ENCODE measurements at regions not wholly inside any gene's neighbourhood (a gene's known extent, or its start where the extent isn't known, plus 50 kb on each side); places are given as distances from the start of the nearest gene placed in this dataset.
A peak's percentile ranks its signal among the peaks of the same experiment; 100 is the strongest.
"Not testable (repeated sequence)": the region's sequence is repeated elsewhere in the genome, so short reads cannot be mapped to it uniquely, and the experiment has no call there.

DNA sequence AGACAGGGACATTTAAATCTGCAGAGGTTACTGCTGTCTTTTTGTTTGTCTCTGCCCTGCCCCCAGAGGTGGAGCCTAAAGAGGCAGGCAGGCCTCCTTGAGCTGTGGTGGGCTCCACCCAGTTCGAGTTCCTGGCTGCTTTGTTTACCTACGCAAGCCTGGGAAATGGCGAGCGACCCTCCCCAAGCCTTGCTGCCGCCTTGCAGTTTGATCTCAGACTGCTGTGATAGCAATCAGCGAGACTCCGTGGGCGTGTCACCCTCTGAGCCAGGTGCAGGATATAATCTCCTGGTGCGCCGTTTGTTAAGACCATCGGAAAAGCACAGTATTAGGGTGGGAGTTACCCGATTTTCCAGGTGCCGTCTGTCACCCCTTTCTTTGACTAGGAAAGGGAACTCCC is 93.3 kb downstream of the ANKRD30BL start:
- ATAC-seq; H3K4me1 ChIP-seq; H3K36me3 ChIP-seq; H3K27me3 ChIP-seq; H3K4me3 ChIP-seq; H3K9me3 ChIP-seq; in situ Hi-C loops (cut with MboI; ENCODE audit: low sequenced_read_pairs in 4 of 4); H3K27ac ChIP-seq; intact Hi-C loops (cut with DNase I; ENCODE audit: low total_unique reads); DNase-seq: not testable (repeated sequence)

DNA sequence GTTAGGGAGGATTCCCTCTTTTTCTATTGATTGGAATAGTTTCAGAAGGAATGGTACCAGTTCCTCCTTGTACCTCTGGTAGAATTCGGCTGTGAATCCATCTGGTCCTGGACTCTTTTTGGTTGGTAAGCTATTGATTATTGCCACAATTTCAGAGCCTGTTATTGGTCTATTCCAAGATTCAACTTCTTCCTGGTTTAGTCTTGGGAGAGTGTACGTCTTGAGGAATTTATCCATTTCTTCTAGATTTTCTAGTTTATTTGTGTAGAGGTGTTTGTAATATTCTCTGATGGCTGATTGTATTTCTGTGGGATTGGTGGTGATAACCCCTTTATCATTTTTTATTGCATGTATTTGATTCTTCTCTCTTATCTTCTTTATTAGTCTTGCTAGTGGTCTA is 96.4 kb downstream of the ANKRD30BL start:
- H3K27ac ChIP-seq; H3K4me1 ChIP-seq; H3K4me3 ChIP-seq; DNase-seq; H3K36me3 ChIP-seq; intact Hi-C loops (cut with DNase I; ENCODE audit: low total_unique reads); in situ Hi-C loops (cut with MboI; ENCODE audit: low sequenced_read_pairs in 4 of 4); H3K9me3 ChIP-seq; H3K27me3 ChIP-seq; ATAC-seq: not testable (repeated sequence)

DNA sequence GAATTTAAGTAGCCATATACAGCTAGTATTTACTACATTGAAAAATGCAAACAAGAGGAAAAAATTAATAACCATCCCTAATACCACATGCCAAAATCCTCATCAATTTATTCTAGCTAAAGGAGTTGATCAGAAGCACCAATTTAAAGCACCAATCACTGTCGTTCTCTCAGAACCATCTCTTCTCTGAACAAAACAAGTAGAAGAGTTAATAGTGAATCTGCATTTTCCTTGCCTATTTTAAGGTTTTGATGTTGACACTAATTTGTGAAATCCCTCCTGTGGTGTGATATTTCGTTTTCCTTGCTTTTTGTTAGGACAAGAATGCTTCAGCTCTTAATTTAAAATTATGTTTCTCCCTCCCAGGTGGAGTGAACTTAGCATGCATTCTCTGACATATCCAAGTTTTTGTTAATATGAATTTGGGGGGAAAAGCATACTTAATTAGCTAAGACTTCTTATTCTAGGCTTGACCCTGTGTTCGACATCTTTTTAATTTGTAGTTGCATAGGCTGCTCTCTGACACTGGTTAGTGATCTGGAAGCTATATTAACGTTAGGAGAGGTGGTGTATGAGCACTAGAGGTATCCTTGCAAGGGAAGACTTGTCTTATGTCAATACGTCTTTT is 122.0 kb downstream of the ANKRD30BL start:
- H3K9me3 ChIP-seq; H3K4me3 ChIP-seq; ATAC-seq; H3K36me3 ChIP-seq; in situ Hi-C loops (cut with MboI; ENCODE audit: low sequenced_read_pairs in 4 of 4); DNase-seq; H3K4me1 ChIP-seq; H3K27ac ChIP-seq; intact Hi-C loops (cut with DNase I; ENCODE audit: low total_unique reads): not testable (repeated sequence)
- H3K27me3 ChIP-seq, result peaks cover 26 to 35% (median 29%) of the 10 kb centered on the region in 3 donors

DNA sequence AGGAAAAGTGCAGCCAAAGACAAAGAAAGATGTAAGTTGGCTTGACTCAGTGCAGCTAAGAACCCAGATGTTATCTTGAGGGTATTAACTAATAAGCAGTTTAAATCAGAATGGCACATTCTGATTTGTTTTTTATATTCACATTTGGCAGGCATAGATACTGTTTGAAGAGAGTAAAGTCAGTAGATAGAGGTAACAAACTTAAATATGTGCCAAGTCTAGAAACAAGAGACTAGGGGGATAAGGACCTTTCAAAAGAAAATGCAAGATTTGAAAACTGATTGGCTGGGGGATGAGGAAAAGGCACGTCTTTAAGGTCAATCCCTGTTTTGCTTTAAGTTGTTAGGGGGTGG is 122.9 kb downstream of the ANKRD30BL start:
- H3K9me3 ChIP-seq; H3K36me3 ChIP-seq; in situ Hi-C loops (cut with MboI; ENCODE audit: low sequenced_read_pairs in 4 of 4); DNase-seq; H3K4me1 ChIP-seq; ATAC-seq; intact Hi-C loops (cut with DNase I; ENCODE audit: low total_unique reads); H3K27ac ChIP-seq: not testable (repeated sequence)
- H3K4me3 ChIP-seq, result peak overlapping the region; percentile 53 to 62 (median 58)
- H3K27me3 ChIP-seq, result peaks cover 26 to 35% (median 29%) of the 10 kb centered on the region in 3 donors

DNA sequence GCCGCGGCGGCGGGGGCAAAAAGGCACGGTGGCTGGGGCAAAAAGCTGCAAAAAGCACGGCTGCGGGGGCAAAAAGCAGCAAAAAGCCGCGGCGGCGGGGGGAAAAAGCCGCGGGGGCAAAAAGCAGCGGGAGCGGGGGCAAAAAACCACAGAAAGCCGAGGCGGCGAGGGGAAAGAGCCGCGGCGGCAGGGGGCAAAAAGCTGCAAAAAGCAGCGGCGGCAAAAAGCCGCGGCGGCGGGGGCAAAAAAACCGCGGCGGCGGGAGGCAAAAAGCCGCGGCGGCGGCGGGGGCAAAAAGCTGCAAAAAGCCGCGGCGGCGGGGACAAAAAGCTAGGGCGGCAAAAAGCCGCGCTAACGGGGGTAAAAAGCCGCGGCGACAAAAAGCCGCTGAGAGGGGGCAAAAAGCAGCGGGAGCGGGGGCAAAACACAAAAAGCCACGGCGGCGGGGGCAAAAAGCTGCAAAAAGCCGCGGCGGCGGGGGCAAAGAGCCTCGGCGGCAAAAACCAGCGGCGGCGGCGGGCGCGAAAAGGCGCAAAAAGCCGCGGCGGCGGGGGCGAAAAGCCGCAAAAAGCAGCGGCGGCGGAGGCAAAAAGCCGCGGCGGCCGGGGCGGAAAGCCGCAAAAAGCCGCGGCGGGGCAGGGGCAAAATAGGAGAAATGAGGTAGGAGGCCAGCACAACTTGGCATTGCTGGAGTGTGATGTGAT is 123.4 kb downstream of the ANKRD30BL start:
- ATAC-seq, result no peak
- Histone ChIP-seq H3K27me3 (peaks cover 26 to 35% (median 29%) of the 10 kb centered on the region in 3 donors), H3K4me3 (peak overlapping the region; percentile 53 to 62 (median 58)), H3K9me3 (no peaks in the 10 kb centered on the region), H3K36me3 (no peaks in the 10 kb centered on the region), H3K27ac (no peak overlapping the region), H3K4me1 (peaks cover 0 to 3% of the 10 kb centered on the region in 2 donors)
- intact Hi-C loops (cut with DNase I; ENCODE audit: low total_unique reads) (no loop called here), in situ Hi-C loops (cut with MboI; ENCODE audit: low sequenced_read_pairs in 4 of 4) (no loop called here)
- TF ChIP-seq POLR2A (IDR thresholded peaks at IDR 0.05), result no peak
- DNase-seq, result no peak

DNA sequence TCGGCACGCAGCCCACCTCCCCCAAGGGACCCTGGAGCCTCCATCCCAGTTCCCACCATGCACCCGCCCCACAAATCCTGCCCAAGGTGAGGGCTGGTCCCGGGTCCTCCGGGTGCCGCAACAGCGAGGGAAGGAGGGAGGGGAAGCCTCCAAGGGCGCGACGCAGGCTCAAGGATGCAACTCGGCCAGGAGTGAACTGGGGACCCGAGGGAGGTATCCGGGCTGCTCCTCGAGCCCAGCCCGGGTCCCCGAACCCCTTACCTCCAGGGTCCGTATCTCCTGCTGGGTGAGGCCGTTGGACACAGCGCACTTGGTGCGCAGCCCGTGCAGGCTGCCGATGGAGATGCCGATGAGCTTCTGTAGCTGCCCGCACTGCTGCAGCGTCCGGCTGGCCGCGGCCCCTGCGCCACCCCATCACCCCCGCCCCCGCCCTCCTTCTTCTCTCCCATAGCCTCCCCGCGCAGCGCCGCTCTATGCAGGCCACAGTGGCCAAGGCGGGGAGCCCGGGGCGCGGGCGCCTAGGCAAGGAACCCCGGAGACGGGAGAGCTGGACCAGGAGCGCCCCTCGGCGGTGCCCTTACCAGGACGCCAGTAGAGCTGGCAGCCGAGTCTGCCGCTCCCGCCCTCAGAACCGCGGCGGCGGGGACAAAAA is 124.1 kb downstream of the ANKRD30BL start:
- in situ Hi-C loops (cut with MboI; ENCODE audit: low sequenced_read_pairs in 4 of 4) (no loop called here), intact Hi-C loops (cut with DNase I; ENCODE audit: low total_unique reads) (no loop called here)
- no peak for DNase-seq
- no peak overlapping the region for H3K27ac ChIP-seq
- H3K4me1 ChIP-seq, result peaks cover 0 to 3% of the 10 kb centered on the region in 2 donors
- TF ChIP-seq, protein P1, sequence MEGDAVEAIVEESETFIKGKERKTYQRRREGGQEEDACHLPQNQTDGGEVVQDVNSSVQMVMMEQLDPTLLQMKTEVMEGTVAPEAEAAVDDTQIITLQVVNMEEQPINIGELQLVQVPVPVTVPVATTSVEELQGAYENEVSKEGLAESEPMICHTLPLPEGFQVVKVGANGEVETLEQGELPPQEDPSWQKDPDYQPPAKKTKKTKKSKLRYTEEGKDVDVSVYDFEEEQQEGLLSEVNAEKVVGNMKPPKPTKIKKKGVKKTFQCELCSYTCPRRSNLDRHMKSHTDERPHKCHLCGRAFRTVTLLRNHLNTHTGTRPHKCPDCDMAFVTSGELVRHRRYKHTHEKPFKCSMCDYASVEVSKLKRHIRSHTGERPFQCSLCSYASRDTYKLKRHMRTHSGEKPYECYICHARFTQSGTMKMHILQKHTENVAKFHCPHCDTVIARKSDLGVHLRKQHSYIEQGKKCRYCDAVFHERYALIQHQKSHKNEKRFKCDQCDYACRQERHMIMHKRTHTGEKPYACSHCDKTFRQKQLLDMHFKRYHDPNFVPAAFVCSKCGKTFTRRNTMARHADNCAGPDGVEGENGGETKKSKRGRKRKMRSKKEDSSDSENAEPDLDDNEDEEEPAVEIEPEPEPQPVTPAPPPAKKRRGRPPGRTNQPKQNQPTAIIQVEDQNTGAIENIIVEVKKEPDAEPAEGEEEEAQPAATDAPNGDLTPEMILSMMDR (IDR thresholded peaks at IDR 0.05 in 4 of 5, conservative IDR thresholded peaks at IDR 0.05 in 1 of 5), result no peak
- no peak for TF ChIP-seq POLR2A (IDR thresholded peaks at IDR 0.05)
- H3K36me3 ChIP-seq, result no peaks in the 10 kb centered on the region
- ATAC-seq, result no peak
- peak overlapping the region; percentile 53 to 62 (median 58) for H3K4me3 ChIP-seq
- peaks cover 26 to 35% (median 29%) of the 10 kb centered on the region in 3 donors for H3K27me3 ChIP-seq
- H3K9me3 ChIP-seq, result no peaks in the 10 kb centered on the region

DNA sequence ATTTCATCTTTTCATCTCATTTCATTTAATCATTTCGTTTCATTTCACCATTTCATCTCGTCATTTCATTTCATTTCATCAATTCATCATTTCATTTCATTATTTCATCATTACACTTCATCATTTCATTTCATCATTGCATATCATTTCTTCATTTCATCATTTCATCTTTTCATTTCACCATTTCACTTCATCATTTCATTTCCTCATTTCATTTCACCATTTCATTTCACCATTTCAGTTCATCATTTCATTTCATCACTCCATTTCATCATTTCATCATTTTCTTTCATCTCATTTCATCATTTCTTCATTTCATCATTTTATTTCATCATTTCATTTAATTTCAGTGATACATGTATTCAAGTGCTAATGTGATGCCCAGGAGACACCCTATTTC is 127.1 kb downstream of the ANKRD30BL start:
- H3K36me3 ChIP-seq, result no peaks in the 10 kb centered on the region
- peaks cover 18 to 28% (median 26%) of the 10 kb centered on the region in 3 donors for H3K27me3 ChIP-seq
- H3K4me3 ChIP-seq, result no peak overlapping the region
- no peaks in the 10 kb centered on the region for H3K9me3 ChIP-seq
- in situ Hi-C loops (cut with MboI; ENCODE audit: low sequenced_read_pairs in 4 of 4) (no loop called here), intact Hi-C loops (cut with DNase I; ENCODE audit: low total_unique reads) (no loop called here)
- peaks cover 0 to 3% of the 10 kb centered on the region in 2 donors for H3K4me1 ChIP-seq
- no peak overlapping the region for H3K27ac ChIP-seq
- TF ChIP-seq, protein P1 (IDR thresholded peaks at IDR 0.05 in 4 of 5, conservative IDR thresholded peaks at IDR 0.05 in 1 of 5), result no peak
- TF ChIP-seq POLR2A (IDR thresholded peaks at IDR 0.05), result no peak
- DNase-seq (no peak), ATAC-seq (no peak)

Data from gastrocnemius medialis (tissue), 4 donors.